Astrocyte of the cerebellum (primary cell): ENCODE measurements at regions not wholly inside any gene's neighbourhood (a gene's known extent, or its start where the extent isn't known, plus 50 kb on each side); places are given as distances from the start of the nearest gene placed in this dataset.

ENCODE experiments used
- DNase-seq: peaks from one replicate; pipeline ENCODE4 v3.0.0-alpha.2; 2011; ENCODE audit warnings: low read depth
- H3K4me3 ChIP-seq: 2 replicates; pipeline ENCODE4 v1.5.1; 2011; ENCODE audit warnings: mild to moderate bottlenecking, low read depth, low read length, moderate library complexity
- CTCF ChIP-seq: IDR thresholded peaks from 2 replicates; pipeline ENCODE4 v1.5.1; 2012; ENCODE audit warnings: low read length, low read depth, moderate library complexity, mild to moderate bottlenecking; ENCODE audit errors: missing control alignments
- in situ Hi-C: cut with HindIII; loops from 2 replicates; pipeline ENCODE4 v1.10.0; 2017; ENCODE audit warnings: low sequenced_read_pairs

- H3K4me3 ChIP-seq, result no peak overlapping the region
- no peak for TF ChIP-seq CTCF
- no peak for DNase-seq
- in situ Hi-C loops, result no loop called here
These were observed 124.6 kb upstream of the SLC22A23 start for GRCh38 chr6:3581469-3581868.

GRCh38 chr6:3579652-3580175, 122.9 kb upstream of the SLC22A23 start:
- H3K4me3 ChIP-seq, result no peak overlapping the region
- no peak for DNase-seq
- in situ Hi-C loops, result no loop called here
- TF ChIP-seq CTCF, result no peak

DNA sequence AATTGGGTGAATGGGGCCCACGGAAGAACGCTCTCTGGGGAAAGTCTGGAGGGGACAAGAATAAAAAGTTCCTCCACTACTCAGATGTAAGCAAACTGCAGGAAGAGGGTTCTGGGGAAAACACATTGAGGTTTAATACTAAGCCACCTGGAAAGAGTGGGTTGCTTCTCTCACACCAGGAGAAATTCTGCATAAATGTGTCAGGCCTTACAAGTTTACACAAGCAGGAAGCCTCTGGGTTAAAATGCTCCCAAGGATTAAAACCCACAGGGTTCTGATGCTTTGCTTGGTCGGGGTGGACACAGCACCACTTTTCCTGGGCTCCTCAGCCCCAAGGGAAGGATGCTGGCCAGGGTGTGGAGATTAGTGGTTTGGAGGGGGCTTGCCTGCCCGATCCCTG, 122.1 kb upstream of the SLC22A23 start:
- no peak for TF ChIP-seq CTCF
- DNase-seq, result no peak
- in situ Hi-C loops, result no loop called here
- H3K4me3 ChIP-seq, result no peak overlapping the region

DNA sequence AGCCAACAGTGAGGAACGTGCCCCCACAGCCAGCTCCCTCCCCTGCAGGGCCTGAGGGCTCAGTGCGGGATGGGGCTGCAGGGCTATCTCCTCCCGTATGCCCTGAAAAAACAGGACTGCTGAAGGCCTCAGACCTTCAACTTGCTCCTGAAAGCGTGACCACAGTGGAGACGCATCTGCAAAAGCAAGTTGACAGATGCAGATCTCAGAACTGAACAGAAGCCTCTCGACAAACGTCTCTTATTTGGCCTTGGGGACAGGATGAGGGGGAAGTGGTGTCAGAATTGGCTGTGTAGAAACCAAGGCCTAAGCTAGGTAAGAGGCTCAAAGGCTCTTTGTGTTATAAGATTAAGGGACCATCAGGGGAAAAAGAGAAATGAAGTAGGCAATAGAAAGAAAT, 120.7 kb upstream of the SLC22A23 start:
- no peak overlapping the region for H3K4me3 ChIP-seq
- in situ Hi-C loops, result no loop called here
- no peak for TF ChIP-seq CTCF
- DNase-seq, result no peak

GRCh38 chr6:3575701-3576100, 118.9 kb upstream of the SLC22A23 start:
- in situ Hi-C loops, result no loop called here
- no peak for TF ChIP-seq CTCF
- H3K4me3 ChIP-seq, result no peak overlapping the region
- no peak for DNase-seq

DNA sequence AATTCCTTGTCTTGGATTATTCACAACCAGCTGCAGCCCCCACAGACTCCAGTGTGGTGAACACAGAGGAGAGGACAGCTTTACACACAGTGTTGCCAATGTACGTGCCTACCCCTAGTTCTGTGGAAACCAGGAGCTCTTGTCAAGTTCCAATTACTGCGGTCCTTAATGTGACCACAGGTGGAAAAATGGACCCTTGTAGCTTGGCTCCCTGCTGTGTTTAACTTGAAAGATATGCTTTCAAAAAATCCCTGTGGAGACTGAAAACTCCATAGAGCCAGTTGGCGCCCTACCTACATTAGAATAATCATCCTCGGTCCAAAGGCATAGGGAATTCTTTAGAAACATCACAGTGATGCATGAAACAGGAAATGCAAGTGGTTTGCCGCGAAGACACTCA, 118.3 kb upstream of the SLC22A23 start:
- DNase-seq, result peak; percentile 85
- H3K4me3 ChIP-seq, result no peak overlapping the region
- no peak for TF ChIP-seq CTCF
- in situ Hi-C loops, result no loop called here

DNA sequence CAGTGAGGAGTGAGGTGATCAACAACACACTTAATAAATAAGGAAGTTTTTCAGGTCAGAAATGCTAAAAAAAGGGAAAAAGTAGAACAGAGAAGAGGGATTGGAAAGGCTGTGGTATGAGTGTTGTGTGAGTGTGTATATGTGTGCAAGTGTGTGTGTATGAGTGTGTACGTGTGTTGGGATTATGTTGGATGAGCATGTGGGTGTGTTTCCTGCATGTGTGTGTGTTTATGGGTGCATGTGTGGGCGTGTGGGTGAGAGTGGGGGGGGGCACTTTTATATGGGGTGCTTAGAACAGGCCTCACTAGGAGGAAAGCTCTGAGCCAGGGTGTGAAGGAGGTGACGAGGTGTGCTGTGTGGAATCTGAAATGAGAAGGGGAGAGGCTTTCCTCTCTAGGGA, 116.8 kb upstream of the SLC22A23 start:
- DNase-seq, result no peak
- TF ChIP-seq CTCF, result no peak

More for the DNA sequence above, 116.8 kb upstream of the SLC22A23 start:
- no peak overlapping the region for H3K4me3 ChIP-seq
- in situ Hi-C loops, result no loop called here
